ENCODE measurements at regions not wholly inside any gene's neighbourhood (a gene's known extent, or its start where the extent isn't known, plus 50 kb on each side); places are given as distances from the start of the nearest gene placed in this dataset.

DNA sequence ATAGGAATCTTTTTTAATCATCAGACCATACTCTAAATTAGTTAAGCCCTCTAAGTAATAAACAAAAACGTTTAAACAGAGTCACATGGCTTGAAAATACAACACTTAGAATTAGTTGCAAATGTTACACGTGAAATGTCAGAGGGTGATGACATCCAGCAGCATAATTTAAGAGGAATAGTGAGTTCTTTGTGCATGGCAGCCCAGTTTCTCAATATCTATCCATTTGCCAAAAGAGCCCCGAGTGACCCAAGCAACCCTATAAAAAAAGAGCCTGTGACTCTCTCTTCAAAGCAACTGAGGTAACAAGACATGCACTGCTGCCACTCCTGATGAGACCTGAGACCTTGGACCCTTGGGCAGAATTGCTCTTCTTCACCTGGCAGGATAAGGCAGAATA lies 96.9 kb upstream of the RASA1 start:
- CTCF ChIA-PET = no interaction called here
- POLR2A ChIA-PET = no interaction called here
- DNase-seq (ENCODE audit: low read depth, low spot score) = no peak
- TF ChIP-seq, protein P1, sequence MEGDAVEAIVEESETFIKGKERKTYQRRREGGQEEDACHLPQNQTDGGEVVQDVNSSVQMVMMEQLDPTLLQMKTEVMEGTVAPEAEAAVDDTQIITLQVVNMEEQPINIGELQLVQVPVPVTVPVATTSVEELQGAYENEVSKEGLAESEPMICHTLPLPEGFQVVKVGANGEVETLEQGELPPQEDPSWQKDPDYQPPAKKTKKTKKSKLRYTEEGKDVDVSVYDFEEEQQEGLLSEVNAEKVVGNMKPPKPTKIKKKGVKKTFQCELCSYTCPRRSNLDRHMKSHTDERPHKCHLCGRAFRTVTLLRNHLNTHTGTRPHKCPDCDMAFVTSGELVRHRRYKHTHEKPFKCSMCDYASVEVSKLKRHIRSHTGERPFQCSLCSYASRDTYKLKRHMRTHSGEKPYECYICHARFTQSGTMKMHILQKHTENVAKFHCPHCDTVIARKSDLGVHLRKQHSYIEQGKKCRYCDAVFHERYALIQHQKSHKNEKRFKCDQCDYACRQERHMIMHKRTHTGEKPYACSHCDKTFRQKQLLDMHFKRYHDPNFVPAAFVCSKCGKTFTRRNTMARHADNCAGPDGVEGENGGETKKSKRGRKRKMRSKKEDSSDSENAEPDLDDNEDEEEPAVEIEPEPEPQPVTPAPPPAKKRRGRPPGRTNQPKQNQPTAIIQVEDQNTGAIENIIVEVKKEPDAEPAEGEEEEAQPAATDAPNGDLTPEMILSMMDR (IDR thresholded peaks at IDR 0.05; ENCODE audit: insufficient read depth, low read length, missing control alignments) = no peak
- no peak overlapping the region for H3K4me3 ChIP-seq (ENCODE audit: low read depth, low read length)

DNA sequence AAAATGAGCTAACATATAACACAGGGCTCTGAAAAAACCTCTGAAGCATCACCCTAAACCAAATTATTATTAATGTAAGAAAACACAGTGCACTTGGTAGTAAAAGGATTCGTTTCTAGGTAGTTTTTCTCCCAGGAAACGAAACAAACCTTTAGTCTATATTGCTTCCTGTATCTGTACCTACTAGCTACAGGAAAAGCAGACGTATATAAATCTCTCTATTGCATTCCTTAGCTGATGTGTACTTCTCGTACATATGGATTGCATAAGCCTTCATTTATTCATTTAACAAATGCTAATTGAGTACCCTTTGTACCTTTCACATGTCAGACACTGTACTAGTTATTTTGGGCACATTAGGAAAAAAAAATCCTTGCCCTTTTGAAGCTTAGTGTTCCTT lies 85.0 kb upstream of the RASA1 start:
- H3K4me3 ChIP-seq (ENCODE audit: low read depth, low read length) = no peak overlapping the region
- ChIA-PET CTCF (interaction anchor here (1.4 kb wide), 1 partner anchor 16 kb away, joined by 4 read pairs; no protein-coding TSS in a partner anchor), POLR2A (interaction anchor here (1.2 kb wide), 1 partner anchor 13 kb away, joined by 6 read pairs; no protein-coding TSS in a partner anchor)

DNA sequence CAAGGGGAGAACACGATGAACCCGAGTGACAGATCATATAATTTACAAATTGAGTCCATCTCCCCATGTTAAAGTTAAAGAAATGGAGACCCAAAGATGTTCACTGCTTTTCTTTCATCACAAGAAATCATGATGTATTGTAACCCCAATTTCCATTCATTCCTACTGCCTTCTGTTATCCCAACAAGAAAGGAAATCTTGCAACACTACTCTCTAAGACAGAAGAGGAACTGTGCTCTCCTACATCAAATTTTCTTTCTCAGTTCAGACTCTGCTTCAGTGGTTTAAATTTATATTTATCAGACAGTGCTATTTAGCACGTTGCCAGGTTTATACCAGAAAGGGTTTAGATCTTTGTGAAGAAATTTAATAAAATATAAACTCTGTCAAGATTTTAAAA lies 83.8 kb upstream of the RASA1 start:
- TF ChIP-seq, protein P1 (IDR thresholded peaks at IDR 0.05; ENCODE audit: insufficient read depth, low read length, missing control alignments) = no peak
- ChIA-PET CTCF (interaction anchor here (1.4 kb wide), 1 partner anchor 11 kb away, joined by 3 read pairs; no protein-coding TSS in a partner anchor), POLR2A (no interaction called here)
- no peak for DNase-seq (ENCODE audit: low read depth, low spot score)
- H3K4me3 ChIP-seq (ENCODE audit: low read depth, low read length) = no peak overlapping the region

More for the DNA sequence above, 85.0 kb upstream of the RASA1 start:
- TF ChIP-seq, protein P1 (IDR thresholded peaks at IDR 0.05; ENCODE audit: insufficient read depth, low read length, missing control alignments) = no peak
- no peak for DNase-seq (ENCODE audit: low read depth, low spot score)

DNA sequence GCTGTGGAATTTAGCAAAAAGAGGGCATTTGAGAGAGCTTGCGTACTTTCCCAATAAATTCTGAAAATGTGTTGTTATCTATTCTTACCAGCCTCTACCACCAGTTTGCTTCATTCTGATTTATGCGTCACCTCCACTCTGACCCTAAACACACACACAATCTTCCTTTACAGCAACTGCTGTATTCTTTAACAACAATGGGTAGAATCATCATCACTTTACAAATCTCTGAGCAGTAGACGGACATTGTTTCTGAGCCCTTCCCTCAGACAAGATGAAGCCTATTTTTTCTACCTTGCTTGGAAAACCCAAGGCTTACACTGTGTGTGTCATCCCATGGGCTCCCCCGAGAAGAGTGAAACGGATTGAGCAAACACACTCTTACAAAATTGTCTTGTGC lies 83.1 kb upstream of the RASA1 start:
- DNase-seq (ENCODE audit: low read depth, low spot score) = no peak
- H3K4me3 ChIP-seq (ENCODE audit: low read depth, low read length) = no peak overlapping the region
- TF ChIP-seq, protein P1 (IDR thresholded peaks at IDR 0.05; ENCODE audit: insufficient read depth, low read length, missing control alignments) = no peak
- CTCF ChIA-PET = interaction anchor here (1.4 kb wide), 1 partner anchor 11 kb away, joined by 3 read pairs; no protein-coding TSS in a partner anchor
- POLR2A ChIA-PET = no interaction called here

DNA sequence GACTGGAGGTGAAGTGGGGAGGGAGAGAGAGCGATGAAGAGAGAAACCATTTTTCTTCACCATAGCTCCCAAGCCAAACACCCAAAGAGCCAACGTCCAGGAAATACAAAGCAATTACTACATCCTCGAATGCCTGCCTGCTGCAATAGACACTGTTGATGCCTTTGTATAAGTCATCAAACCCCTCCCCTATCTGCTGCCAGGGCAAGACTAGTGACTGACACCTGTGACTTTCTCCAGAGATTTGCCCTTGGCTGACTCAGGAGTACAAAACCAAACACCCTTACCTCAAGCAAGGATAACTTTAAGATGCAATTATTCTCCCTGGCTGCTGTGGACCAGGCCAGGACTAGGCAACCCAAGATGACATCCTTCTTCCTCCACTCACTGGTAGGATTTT lies 81.8 kb upstream of the RASA1 start:
- DNase-seq (ENCODE audit: low read depth, low spot score) = no peak
- POLR2A ChIA-PET = no interaction called here
- CTCF ChIA-PET = no interaction called here
- H3K4me3 ChIP-seq (ENCODE audit: low read depth, low read length) = no peak overlapping the region
- TF ChIP-seq, protein P1 (IDR thresholded peaks at IDR 0.05; ENCODE audit: insufficient read depth, low read length, missing control alignments) = no peak

DNA sequence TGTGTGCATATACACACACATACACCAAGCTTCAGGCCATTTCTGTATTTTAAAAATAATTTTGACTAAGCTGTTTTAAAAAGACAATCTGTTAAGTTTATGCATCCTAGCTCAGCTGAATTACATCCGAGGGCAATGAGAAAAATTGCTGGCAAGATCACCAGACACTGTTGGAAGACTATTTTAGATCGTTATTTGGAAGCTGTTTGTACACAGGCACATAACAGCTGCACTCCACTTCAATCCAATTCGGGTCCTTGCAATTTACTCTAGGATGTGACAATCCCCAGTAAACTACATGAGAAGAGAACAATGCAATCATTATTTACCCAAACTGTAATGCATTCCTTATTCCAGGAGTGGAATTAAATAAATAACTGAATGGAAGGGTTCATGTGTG lies 79.3 kb upstream of the RASA1 start:
- ChIA-PET CTCF (no interaction called here), POLR2A (no interaction called here)
- TF ChIP-seq, protein P1 (IDR thresholded peaks at IDR 0.05; ENCODE audit: insufficient read depth, low read length, missing control alignments) = no peak
- no peak for DNase-seq (ENCODE audit: low read depth, low spot score)
- H3K4me3 ChIP-seq (ENCODE audit: low read depth, low read length) = no peak overlapping the region
